AG20443 (cell line): ENCODE measurements at regions not wholly inside any gene's neighbourhood (a gene's known extent, or its start where the extent isn't known, plus 50 kb on each side); places are given as distances from the start of the nearest gene placed in this dataset.
"Not testable (repeated sequence)": the region's sequence is repeated elsewhere in the genome, so short reads cannot be mapped to it uniquely, and the experiment has no call there.

Experiments used
- DNase-seq: peaks from one replicate; pipeline ENCODE4 v3.0.0; 2012; ENCODE audit warnings: low spot score, mixed read lengths

DNA sequence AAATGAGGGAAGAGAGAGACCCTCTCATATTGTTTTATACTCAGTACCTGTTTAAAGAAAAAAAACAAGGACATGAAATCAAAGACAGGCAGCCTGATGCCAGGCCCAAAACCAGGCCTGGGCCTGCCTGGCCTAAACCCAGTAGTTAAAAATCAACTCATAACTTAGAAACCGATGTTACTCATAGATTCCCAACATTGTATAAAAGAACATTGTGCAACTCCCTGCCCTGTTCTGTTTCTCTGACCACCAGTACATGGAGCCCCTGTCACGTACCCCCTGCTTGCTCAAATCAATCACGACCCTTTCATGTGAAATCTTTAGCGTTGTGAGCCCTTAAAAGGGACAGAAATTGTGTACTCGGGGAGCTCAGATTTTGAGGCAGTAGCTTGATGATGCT is 291.4 kb upstream of the SGCG start:
- not testable (repeated sequence) for DNase-seq

DNA sequence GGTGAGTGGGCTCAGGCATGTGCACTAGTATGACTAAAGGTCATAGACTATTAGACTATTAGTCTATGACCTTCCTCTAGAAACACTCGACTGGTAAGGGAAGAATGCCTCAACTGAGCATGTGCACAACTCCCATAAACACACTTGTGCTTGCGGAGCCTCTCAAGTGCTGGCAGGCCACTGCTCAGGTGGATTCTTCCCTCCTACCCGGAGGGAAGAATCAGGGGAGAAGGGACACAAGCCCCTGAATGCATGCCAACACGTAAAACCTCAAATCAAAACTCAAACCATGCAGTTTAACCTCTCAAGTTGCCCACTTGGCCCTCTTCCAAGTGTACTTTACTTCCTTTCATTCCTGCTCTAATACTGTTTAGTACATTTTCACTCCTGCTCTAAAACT is 287.6 kb upstream of the SGCG start:
- DNase-seq = no peak

DNA sequence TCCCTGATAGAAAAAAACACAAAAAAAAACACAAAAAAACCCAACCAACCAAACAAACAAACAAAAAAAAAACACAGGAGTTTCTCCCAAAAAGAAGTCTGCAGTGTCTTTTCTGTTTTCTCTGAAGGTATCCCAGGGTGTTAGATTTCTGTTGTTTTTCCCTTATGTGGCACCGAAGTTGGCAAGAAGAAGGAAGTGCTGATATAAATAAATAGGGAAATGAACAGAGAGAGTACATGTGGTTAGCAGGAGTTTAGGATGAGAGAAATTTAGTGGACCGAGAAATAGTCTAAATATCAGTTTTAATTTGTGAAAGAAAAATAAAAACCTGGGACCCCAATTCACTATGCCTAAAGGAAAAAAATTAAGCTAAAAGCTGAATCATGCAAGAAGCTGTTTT is 287.0 kb upstream of the SGCG start:
- no peak for DNase-seq

DNA sequence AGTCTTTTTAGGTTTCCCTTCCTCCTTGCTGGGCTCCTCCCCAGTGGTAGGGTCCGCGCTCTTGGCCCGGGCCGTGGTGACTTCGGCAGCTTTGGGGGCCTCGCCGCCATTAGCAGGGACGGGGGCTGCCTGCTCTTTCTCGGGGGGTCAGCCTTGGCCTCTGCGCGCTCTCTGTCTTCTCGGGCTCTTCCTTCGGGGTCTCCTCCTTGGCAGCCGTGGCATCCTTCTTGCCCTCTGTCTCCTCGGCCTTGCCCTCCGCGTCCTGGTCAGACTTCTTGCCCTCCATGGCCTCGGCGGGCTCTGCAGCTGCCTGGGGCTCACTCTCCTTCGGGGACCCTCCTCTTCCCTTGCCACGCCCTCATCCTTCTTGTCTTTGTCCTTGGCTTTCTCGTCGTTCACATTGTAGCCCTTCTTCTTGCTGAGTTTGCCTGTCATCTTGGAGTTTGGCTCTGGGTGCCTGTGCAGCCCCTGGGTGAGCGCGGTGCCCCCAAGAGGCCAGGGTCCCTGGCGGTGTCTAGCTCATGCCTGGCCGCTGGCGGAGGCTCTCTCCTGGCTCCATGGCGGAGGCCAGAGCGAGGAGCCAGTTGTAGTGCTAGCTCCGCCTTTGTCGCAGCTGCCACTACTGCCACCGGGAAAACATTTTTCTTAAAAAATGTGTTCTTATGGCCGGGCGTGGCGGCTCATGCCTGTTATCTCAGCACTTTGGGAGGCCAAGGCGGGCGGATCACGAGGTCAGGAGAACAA is 283.0 kb upstream of the SGCG start:
- DNase-seq = no peak

DNA sequence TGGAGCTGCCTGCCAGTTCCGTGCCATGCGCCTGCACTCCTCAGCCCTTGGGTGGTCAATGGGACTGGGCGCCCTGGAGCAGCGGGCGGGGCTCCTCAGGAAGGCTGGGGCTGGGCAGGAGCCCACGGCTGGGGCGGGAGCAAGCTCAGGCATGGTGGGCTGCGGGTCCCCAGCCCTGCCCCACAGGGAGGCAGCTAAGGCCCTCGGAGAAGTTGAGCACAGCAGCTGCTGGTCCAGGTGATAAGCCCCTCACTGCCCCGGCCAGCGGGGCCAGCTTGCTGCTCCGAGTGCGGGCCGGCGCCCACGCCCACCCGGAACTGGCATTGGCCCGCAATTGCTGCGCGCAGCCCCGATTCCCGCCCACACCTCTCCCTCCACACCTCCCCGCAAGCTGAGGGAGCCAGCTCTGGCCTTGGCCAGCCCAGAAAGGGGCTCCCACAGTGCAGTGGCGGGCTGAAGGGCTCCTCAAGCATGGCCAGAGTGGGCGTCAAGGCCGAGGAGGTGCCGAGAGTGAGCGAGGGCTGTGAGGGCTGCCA is 280.3 kb upstream of the SGCG start:
- DNase-seq = not testable (repeated sequence)

DNA sequence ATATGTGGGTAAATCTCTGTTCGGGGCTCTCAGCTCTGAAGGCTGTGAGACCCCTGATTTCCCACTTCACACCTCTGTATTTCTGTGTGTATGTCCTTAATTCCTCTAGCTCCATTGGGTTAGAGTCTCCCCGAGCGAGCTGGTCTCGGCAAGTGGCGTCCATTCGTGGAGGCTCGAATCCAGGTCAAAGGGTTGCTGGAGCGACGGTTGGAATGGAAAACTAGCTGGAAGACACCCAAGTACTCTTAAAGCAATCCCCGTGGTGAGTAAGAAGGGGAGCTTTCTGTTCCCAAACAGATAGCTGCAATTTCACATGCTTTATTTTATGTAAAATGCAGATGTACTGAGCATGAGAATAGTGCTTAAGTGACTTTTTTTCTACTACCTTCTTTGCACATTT is 277.5 kb upstream of the SGCG start:
- DNase-seq = no peak

DNA sequence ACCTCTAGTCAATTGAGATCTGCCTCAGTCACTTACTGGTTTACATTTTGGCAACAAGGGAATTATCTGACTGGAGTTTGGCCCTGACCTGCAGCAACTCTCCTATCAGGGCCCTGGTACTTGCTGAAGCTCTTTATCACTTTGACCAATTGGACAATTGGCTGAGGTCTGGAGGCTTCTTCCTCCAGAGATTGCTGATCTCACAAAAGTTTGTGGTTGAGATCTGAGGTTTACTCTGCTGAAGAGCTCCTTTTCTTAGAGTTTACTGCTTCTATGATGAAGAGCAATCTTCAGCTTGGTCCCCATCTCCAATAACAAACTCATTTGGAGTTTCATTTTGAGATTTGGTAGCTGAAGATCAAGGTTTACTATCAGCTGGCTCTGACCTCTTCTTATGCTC is 276.9 kb upstream of the SGCG start:
- no peak for DNase-seq

DNA sequence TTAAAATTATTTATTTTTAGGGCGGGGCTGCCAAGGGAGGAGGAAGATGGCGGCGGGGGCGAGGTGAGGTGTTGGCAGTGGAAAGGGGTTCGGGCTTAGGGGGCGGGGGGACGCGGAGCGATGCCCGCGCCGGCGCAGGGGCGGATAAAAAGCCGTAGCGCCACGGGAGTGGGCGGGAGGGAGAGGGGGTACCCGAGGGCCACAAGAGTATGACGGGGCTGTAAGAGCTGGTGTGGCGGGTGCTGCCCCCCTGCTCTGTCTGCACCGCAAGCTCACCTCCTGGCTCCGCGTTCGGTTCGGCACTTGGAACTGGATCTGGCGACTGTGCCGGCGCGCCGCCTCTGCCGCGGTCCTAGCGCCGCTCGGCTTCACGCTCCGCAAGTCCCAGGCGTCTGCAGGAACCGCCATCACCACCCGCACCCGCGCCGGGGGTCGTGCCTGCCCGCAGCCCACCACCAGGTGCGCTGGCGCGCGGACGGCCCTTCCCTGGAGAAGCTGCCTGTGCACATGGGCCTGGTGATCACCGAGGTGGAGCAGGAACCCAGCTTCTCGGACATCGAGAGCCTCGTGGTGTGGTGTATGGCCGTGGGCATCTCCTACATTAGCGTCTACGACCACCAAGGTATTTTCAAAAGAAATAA is 265.2 kb upstream of the SGCG start:
- peak; percentile 71 for DNase-seq

DNA sequence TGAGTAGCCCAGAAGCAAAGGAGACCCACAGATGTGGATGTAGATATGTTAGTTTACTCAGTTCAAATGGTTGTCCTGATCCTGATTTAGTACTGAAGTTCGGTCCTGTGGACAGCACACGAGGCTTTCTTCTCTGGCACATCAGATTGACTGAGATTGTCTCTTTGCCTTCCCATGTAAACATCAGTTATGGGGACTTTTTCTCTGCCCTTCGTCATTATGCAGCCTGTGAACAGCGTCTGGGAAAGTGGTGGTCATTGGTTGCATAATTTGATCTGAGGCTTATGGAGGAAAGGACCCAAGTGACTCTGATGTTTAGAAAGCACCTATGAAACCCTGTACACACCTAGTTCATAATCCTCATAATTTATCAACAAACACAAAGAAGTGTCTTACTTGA is 264.5 kb upstream of the SGCG start:
- DNase-seq = not testable (repeated sequence)

DNA sequence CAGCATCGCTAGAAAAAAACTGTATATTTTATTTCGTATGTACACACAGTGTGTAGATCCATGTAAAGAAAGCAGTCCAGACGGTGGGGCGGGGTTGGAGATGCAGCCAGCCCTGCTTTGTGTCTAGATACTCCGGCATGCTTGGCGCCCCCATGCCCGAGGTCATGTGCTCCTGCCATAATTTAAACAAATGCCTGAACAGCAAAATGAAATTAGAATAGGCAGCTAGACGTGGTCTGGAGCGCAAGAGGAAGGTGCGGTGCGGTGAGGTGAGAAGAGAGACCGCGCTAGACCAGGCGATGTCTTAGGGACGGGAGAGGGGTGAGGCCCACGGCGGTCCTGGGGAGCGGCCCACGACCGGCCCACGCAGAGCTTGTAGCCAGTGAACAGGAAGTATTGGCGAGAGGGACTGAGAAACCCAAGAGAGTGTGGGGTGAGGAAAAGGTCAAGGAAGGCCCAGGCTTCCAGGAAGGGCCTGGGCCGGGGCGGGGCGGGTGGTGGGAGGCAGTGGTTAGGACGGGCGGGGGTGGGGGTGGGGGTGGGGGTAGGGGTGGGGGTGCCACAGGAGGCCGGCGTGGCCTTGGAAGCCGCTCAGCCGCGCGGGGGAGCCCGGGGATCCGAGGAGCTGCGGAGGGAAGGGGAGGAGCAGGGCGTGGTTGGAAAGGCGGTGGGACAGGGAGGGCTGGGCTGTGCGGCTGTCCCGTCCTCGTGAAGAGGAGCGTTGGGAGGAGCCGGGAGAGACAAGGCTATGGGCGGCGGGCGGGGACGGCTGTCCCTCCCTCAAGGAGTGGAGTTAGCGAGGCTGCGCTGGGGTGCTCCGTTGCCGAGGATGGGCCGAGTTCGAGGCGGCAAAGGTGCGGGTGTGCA is 254.7 kb upstream of the SGCG start:
- peak; percentile 75 for DNase-seq

DNA sequence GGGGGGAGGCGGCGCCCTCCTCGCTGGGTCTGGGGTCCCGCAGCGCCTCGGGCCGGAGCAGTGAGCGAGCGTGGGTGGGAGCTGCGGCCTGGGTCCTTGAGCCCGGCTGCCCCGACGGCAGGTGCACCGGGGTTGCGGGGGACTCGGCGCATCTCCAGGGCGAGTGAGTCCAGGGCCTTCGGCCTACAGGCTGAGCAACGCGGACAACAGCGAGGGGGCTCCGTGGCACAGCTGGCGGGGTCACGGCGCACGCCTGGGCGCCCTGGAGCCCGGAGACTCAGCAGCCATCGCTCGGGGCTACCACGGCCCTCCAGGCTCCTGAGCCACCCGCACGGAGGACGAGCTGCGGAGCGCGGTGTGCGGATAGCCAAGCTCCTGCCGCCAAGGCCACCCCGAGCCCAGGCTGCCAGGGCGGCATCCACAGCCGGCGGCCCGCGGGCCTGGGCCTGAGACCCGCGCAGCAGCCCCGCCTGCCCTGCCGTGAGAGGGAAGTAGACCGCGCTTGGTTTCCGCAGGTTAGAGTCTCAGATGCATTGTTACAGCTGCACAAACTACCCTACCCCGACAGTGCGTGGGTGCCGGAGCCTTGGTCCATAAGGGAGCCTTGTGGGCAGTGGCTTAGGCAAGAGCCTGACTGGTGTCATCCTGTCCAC is 253.9 kb upstream of the SGCG start:
- DNase-seq = no peak

DNA sequence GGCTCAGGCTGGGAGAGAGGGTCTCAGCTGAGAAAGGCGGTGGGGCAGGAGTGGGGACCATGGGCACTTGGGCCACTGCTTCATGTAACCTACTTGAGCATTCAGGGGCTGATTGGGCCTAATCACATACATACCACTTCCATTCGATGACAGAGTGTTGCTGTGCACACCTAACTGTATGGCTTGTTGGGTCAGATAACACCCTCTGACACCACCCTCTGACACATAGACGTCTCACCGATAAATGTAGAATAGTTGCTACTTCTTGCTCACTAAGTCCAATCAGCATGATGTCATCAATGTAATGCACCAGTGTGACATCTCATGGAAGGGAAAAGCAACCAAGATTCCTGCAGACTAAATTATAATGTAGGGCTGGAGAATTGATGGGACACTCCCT is 252.9 kb upstream of the SGCG start:
- not testable (repeated sequence) for DNase-seq

DNA sequence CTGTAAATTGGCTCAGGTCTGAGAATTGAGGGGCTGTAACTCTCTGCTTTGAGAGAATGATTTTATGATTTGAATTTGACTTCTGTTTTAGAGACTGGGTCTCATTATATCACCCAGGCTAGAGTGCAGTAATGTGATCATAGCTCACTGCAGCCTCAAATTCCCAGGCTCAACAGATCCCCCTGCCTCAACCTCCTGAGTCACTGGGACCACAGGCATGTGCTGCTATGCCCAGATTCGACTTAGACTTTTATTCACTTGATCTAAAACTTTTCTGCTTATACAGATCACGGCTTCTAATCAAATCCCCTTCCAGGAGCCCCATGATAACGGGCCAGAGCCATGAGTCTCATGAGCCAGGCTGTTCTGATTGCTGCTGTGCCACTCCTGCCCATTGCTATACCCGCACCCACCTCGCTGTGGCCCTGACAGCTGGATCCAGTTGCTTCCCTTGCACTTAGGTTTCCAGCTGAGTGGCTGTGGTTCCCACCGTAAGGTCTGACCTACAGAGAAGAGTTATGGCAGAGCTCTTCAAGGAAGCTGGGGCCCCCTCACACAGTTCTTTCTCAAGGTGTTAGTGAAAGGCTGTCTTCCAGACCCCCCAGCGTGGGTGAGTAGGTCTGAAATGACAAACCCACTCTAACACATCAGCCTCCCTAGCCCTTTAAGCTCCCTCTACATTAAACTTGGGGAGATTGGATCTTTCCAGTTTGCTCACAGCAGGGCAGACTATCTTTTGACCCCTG is 251.2 kb upstream of the SGCG start:
- DNase-seq = no peak

DNA sequence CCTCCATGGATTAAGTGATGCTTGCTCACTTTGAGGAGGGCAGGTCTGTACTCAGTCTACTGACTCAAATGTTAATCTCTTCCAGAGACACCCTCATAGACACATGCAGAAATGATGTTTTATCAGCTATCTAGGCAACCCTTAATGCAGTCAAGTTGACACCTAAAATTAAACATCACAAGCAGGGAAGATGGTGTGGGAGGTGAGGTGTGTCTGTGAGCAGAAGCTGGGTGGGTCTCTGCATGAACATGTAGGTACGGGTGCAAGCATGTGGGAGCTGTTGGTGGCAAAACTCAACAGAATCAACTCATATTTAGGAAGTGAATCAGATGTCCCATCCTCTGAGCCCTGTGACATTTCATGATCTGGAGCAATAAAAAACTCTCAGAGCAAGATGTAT is 249.2 kb upstream of the SGCG start:
- no peak for DNase-seq

DNA sequence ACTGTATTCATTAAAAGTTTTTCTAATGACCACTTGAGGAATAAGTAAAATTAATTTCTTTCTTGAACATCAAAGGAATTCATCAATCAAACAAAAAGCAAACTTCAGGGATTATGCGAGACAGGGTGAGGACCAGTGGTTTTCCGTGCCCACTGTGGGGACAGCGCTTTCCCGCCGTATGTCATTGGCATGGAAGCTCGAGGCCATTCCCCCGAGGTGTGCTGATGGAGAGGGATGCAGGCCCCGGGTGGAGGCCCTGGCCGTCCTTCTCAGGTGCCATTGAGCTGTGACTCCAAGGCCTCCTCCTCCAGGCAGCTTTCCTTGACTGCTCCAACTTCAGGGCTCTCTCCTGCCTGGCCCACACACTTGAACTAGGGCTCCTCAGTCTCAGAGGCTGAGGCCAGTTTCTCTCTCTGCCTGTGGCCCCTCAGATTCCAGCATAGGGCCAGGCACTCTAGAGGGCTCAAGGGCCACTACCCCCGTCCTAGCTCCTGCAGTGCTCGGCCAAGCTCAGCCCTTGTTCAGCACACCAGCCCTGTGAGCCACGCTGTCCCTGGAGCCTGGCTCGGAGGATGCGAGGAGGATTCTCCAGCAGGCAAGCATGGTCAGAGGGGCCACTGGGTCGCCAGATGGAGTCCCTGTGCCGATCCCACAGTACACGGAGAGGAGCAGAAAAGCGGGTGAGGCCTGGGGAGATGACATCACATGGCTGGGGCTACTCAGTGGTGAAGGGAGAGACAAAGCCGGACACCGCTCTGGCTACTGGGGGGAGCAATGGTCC is 248.0 kb upstream of the SGCG start:
- DNase-seq = not testable (repeated sequence)

DNA sequence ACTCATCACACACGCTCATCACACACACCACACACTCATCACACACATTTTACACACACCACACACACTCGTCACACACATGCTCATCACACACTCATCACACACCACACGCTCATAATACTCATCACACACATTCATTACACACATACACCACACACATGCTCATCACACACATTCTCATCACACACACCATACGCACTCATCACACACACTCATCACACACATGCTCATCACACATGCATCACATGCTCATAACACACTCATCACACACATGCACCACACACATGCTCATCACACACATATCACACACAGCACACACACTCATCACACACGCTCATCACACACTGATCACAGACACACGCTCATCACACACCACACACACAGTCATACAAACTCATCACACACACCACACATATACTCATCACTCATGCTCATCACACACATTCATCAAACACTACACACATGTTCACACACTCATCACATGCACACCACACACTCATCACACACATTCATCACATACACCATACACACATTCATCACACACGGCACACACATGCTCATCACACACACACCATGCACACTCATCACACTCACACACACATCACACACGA is 247.1 kb upstream of the SGCG start:
- no peak for DNase-seq

DNA sequence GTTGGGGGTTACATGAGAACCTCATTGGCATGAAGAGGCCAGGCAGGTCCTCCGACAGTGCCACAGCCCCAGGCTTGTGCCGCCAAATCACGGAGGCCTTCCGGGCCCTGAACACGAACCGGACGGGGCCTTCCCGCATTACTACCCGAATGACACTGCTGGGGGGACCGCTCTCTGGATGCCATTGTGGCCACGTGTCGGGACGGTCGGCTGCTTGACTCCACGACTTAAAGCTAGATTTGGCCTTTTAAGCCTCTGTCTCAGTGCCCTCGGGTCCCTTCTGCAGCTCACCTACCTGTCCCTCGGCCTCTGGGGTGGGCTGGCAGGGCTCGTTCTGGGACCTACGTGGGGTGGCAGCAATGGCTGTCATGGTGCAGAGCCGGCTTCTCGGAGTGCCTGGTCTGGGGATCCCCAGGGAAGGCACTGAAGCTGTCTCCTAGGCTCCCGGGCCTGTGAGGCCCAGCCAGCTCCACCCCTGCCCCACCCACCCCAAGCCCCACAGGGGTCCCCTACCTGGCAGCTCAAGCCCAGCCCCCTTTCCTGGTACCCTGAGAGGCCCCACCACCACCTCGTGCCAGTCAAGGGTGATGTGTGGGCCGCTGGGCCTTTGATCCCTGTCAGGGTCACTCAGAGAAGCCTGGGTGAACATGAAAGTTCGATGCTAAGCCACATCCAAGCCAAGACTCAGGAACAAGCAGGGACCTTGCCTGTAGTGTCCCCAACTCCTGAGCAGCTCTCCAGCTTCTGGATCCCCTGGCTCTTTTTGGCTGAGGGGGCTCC is 245.8 kb upstream of the SGCG start:
- DNase-seq = no peak

DNA sequence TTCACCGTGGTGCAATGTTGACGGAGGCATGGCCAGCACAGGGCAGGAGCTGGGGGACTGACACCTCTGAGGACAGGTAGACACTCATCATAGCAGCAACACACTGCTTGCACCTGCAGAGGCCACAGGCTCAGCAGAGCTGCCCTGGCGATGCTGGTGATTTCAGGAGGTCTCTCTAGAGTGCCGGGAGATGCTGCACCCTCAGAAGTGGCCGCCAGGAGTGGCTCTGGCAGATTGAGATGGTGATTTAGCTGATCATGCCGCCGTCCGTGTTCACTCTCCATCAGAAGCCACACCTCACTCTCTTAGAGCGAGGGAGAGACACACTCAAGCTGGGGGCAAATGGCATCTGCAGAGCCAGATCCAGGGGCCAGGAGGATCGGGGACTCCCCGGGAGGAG is 244.6 kb upstream of the SGCG start:
- DNase-seq = no peak

DNA sequence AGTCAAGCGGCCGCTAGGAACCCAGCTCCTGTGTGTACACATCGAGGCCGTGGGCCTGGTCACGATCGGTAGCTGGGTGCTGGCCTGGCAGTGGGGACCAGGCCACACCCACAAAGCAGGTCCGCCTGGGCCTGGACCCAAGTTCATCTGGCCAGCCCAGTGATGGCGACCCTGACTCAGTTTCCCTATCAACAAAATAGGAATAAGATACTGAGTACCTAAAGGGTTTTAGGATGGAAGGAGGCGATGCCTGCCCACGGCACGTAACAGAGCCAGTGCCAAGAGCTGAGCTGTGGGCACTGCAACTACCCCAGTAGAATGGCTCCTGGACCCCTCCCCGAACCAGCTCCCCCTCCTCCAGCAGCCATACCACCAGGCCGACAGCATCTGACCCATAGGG is 243.5 kb upstream of the SGCG start:
- no peak for DNase-seq
